ENCODE measurements at regions not wholly inside any gene's neighbourhood (a gene's known extent, or its start where the extent isn't known, plus 50 kb on each side); places are given as distances from the start of the nearest gene placed in this dataset.
"Not testable (repeated sequence)": the region's sequence is repeated elsewhere in the genome, so short reads cannot be mapped to it uniquely, and the experiment has no call there.

GRCh38 chr15:38115121-38115520 is 137.5 kb upstream of the SPRED1 start:
- Histone ChIP-seq H3K4me2 (no peak overlapping the region), H3K79me2 (no peaks in the 10 kb centered on the region), H4K20me1 (ENCODE audit: insufficient read depth, poor library complexity, severe bottlenecking) (no peaks in the 10 kb centered on the region), H2AFZ (no peak overlapping the region), H3K27me3 (no peaks in the 10 kb centered on the region), H3K4me1 (ENCODE audit: insufficient read depth) (no peaks in the 10 kb centered on the region), H3K27ac (no peak overlapping the region), H3K9me3 (ENCODE audit: low read depth) (no peaks in the 10 kb centered on the region), H3K4me3 (no peak overlapping the region), H3K9me2 (replicated peaks; ENCODE audit: insufficient read depth) (no peaks in the 10 kb centered on the region), H3K36me3 (replicated peaks; ENCODE audit: insufficient read depth, low read depth) (no peaks in the 10 kb centered on the region)
- TF ChIP-seq EZH2phosphoT487 (IDR thresholded peaks at IDR 0.05; ENCODE audit: low read depth, severe bottlenecking, unreplicated experiment), result no peak
- 93% methylated on average over 2 of the region's 2 CpGs for WGBS (ENCODE audit: low lambda C conversion rate, missing lambda C conversion rate)
- no peak for DNase-seq (ENCODE audit: low spot score)

- Histone ChIP-seq H3K27ac (no peak overlapping the region), H3K36me3 (replicated peaks; ENCODE audit: insufficient read depth, low read depth) (no peaks in the 10 kb centered on the region), H3K9me3 (ENCODE audit: low read depth) (no peaks in the 10 kb centered on the region), H3K9me2 (replicated peaks; ENCODE audit: insufficient read depth) (no peaks in the 10 kb centered on the region), H3K4me1 (ENCODE audit: insufficient read depth) (no peaks in the 10 kb centered on the region), H3K27me3 (no peaks in the 10 kb centered on the region), H4K20me1 (ENCODE audit: insufficient read depth, poor library complexity, severe bottlenecking) (no peaks in the 10 kb centered on the region), H3K4me2 (no peak overlapping the region), H2AFZ (no peak overlapping the region), H3K79me2 (no peaks in the 10 kb centered on the region), H3K4me3 (no peak overlapping the region)
- no peak for TF ChIP-seq CTCF (IDR thresholded peaks at IDR 0.05; ENCODE audit: poor library complexity)
- TF ChIP-seq EZH2 (IDR thresholded peaks at IDR 0.05; ENCODE audit: borderline replicate concordance), result no peak
- TF ChIP-seq EZH2phosphoT487 (IDR thresholded peaks at IDR 0.05; ENCODE audit: low read depth, severe bottlenecking, unreplicated experiment), result no peak
- 89% methylated on average over 1 of the region's 1 CpG for WGBS (ENCODE audit: low lambda C conversion rate, missing lambda C conversion rate)
- DNase-seq (ENCODE audit: low spot score), result no peak
These were observed 134.9 kb upstream of the SPRED1 start for GRCh38 chr15:38117781-38118180.

- not testable (repeated sequence) for H3K36me3 ChIP-seq (replicated peaks; ENCODE audit: insufficient read depth, low read depth); H3K9me3 ChIP-seq (ENCODE audit: low read depth); H3K9me2 ChIP-seq (replicated peaks; ENCODE audit: insufficient read depth); H2AFZ ChIP-seq; H3K4me2 ChIP-seq; H4K20me1 ChIP-seq (ENCODE audit: insufficient read depth, poor library complexity, severe bottlenecking); H3K4me1 ChIP-seq (ENCODE audit: insufficient read depth); H3K4me3 ChIP-seq; H3K27ac ChIP-seq; H3K27me3 ChIP-seq; H3K79me2 ChIP-seq
- DNase-seq (ENCODE audit: low spot score), result peak; percentile 30
- WGBS (ENCODE audit: low lambda C conversion rate, missing lambda C conversion rate), result 95% methylated on average over 3 of the region's 3 CpGs
These were observed 132.8 kb upstream of the SPRED1 start for GRCh38 chr15:38119865-38120264.

- Histone ChIP-seq H2AFZ (no peak overlapping the region), H4K20me1 (ENCODE audit: insufficient read depth, poor library complexity, severe bottlenecking) (no peaks in the 10 kb centered on the region), H3K79me2 (no peaks in the 10 kb centered on the region), H3K4me2 (no peak overlapping the region), H3K9me2 (replicated peaks; ENCODE audit: insufficient read depth) (no peaks in the 10 kb centered on the region), H3K9me3 (ENCODE audit: low read depth) (no peaks in the 10 kb centered on the region), H3K4me3 (no peak overlapping the region), H3K4me1 (ENCODE audit: insufficient read depth) (peaks cover 18% of the 10 kb centered on the region), H3K27ac (peak overlapping the region; percentile 38), H3K27me3 (no peaks in the 10 kb centered on the region), H3K36me3 (replicated peaks; ENCODE audit: insufficient read depth, low read depth) (no peaks in the 10 kb centered on the region)
- peak; percentile 35 for TF ChIP-seq EZH2phosphoT487 (IDR thresholded peaks at IDR 0.05; ENCODE audit: low read depth, severe bottlenecking, unreplicated experiment)
- TF ChIP-seq CTCF (IDR thresholded peaks at IDR 0.05; ENCODE audit: poor library complexity), result no peak
- no peak for TF ChIP-seq EZH2 (IDR thresholded peaks at IDR 0.05; ENCODE audit: borderline replicate concordance)
- 76% methylated on average over 1 of the region's 1 CpG for WGBS (ENCODE audit: low lambda C conversion rate, missing lambda C conversion rate)
- DNase-seq (ENCODE audit: low spot score), result peak; percentile 48
These were observed 125.3 kb upstream of the SPRED1 start for GRCh38 chr15:38127306-38127771.
